A549 (cell line): ENCODE measurements at regions not wholly inside any gene's neighbourhood (a gene's known extent, or its start where the extent isn't known, plus 50 kb on each side); places are given as distances from the start of the nearest gene placed in this dataset.
A peak's percentile ranks its signal among the peaks of the same experiment; 100 is the strongest.

ENCODE experiments used
- ATAC-seq, 2 experiments: fragments of 200-7000 bp in 1 of 2; fragments of >200 bp in 1 of 2; cut with Nextera tagmentation in 1 of 2; cut with Tn5 transposase in 1 of 2; 3 replicates each; pipeline versions ENCODE4 v1.8.0 to v1.9.1; 2018 to 2020; ENCODE audit warnings: mild to moderate bottlenecking in 1 of 2, moderate library complexity in 1 of 2
- CTCF ChIA-PET: fragments of 300-600 bp; sonication (Branson Sonifier 250); formaldehyde crosslinking; extraction: SDS; loops from one replicate; lab custom pipeline; 2021; ENCODE audit warnings: antibody characterized with exemption, inconsistent platforms; lab: Yijun Ruan, JAX
- POLR2A ChIA-PET: fragments of 350-600 bp; formaldehyde crosslinking; extraction: SDS; loops from one replicate; lab custom pipeline; 2021; ENCODE audit warnings: antibody characterized with exemption, inconsistent platforms; lab: Yijun Ruan, JAX
- DNase-seq, 2 experiments: peaks; one replicate each; pipeline versions ENCODE4 v3.0.0 to v3.0.0-alpha.2; 2011 to 2016; ENCODE audit warnings: low read depth in 1 of 2, low spot score in 1 of 2
- FAIRE-seq: peaks from 2 replicates; lab custom pipeline; 2011; peaks lifted over from hg19 to GRCh38; lab: Jason Lieb, UNC
- H3K27ac ChIP-seq, 2 experiments: fragments of >200 bp; sonication (Bioruptor Twin); formaldehyde crosslinking; 3 replicates each; pipeline ENCODE4 v1.5.1; 2016 to 2017
- H3K4me1 ChIP-seq: fragments of >200 bp; sonication (Bioruptor Twin); formaldehyde crosslinking; 3 replicates; pipeline ENCODE4 v1.6.1; 2016
- H3K4me2 ChIP-seq: fragments of >200 bp; sonication (Bioruptor Twin); formaldehyde crosslinking; 3 replicates; pipeline ENCODE4 v1.6.1; 2016
- H3K4me3 ChIP-seq: fragments of >200 bp; sonication (Bioruptor Twin); formaldehyde crosslinking; 3 replicates; pipeline ENCODE4 v1.5.1; 2016
- H3K9me3 ChIP-seq: fragments of >200 bp; sonication (Bioruptor Twin); formaldehyde crosslinking; 3 replicates; pipeline ENCODE4 v1.6.1; 2016
- BHLHE40 ChIP-seq: IDR thresholded peaks from 2 replicates; pipeline ENCODE4 v1.6.1; 2012; ENCODE audit warnings: low read depth, low read length, inconsistent platforms
- CHD4 ChIP-seq: fragments of 200-600 bp; sonication (generic); IDR thresholded peaks from 2 replicates; pipeline ENCODE4 v1.6.1; 2016; ENCODE audit warnings: antibody characterized with exemption, mild to moderate bottlenecking, borderline replicate concordance
- EHF ChIP-seq: fragments of 250-450 bp; sonication (Bioruptor Pico); IDR thresholded peaks from 2 replicates; pipeline ENCODE4 v1.5.0; 2020; ENCODE audit warnings: mild to moderate bottlenecking
- ELK1 ChIP-seq: fragments of 150-350 bp; IDR thresholded peaks from 2 replicates; pipeline ENCODE4 v1.6.1; 2014; ENCODE audit warnings: low read depth, mild to moderate bottlenecking, low read length
- EP300 ChIP-seq, 2 experiments: fragments of >200 bp; sonication (Bioruptor Twin); formaldehyde crosslinking; IDR thresholded peaks; 2 replicates in 1 of 2; 3 replicates in 1 of 2; pipeline ENCODE4 v1.6.1; 2016 to 2017
- FOSL2 ChIP-seq, 2 experiments: fragments of 450-650 bp in 1 of 2; fragments of >200 bp in 1 of 2; sonication (Bioruptor Twin) in 1 of 2; formaldehyde crosslinking; IDR thresholded peaks; 2 replicates each; pipeline versions ENCODE4 v1.5.0 to v1.6.1; 2016 to 2020; ENCODE audit warnings: mild to moderate bottlenecking in 1 of 2, moderate library complexity in 1 of 2
- FOXS1 ChIP-seq: fragments of 250-450 bp; sonication (Bioruptor Pico); IDR thresholded peaks from 2 replicates; pipeline ENCODE4 v1.5.0; 2020; ENCODE audit warnings: mild to moderate bottlenecking, moderate library complexity
- HEYL ChIP-seq: fragments of 250-450 bp; sonication (Bioruptor Pico); IDR thresholded peaks from 2 replicates; pipeline ENCODE4 v1.8.0; 2021; ENCODE audit warnings: mild to moderate bottlenecking, moderate library complexity
- HMGXB4 ChIP-seq: fragments of 250-450 bp; sonication (Bioruptor Pico); IDR thresholded peaks from 2 replicates; pipeline ENCODE4 v1.5.0; 2021; ENCODE audit warnings: mild to moderate bottlenecking, moderate library complexity, borderline replicate concordance
- HOXB5 ChIP-seq: fragments of 250-450 bp; sonication (Bioruptor Pico); IDR thresholded peaks from 2 replicates; pipeline ENCODE4 v1.5.0; 2020; ENCODE audit warnings: mild to moderate bottlenecking, moderate library complexity
- KDM5A ChIP-seq: fragments of 200-600 bp; sonication (generic); IDR thresholded peaks from 2 replicates; pipeline ENCODE4 v1.6.1; 2016; ENCODE audit warnings: antibody characterized with exemption, mild to moderate bottlenecking
- MAFK ChIP-seq: fragments of 450-650 bp; IDR thresholded peaks from 2 replicates; pipeline ENCODE4 v1.6.1; 2014; ENCODE audit not compliant: partially characterized antibody
- MYC ChIP-seq: IDR thresholded peaks from 2 replicates; pipeline ENCODE4 v1.6.1; 2012; ENCODE audit warnings: mild to moderate bottlenecking, inconsistent platforms, low read length, improper control_type of control experiment, borderline replicate concordance
- PHF8 ChIP-seq: fragments of 200-600 bp; sonication (generic); IDR thresholded peaks from 2 replicates; pipeline ENCODE4 v1.6.1; 2016; ENCODE audit warnings: low read depth, mild to moderate bottlenecking, antibody characterized with exemption, moderate library complexity, borderline replicate concordance
- RAD21 ChIP-seq, 2 experiments: fragments of >200 bp in 1 of 2; sonication (Bioruptor Twin) in 1 of 2; formaldehyde crosslinking in 1 of 2; IDR thresholded peaks in 1 of 2; conservative IDR thresholded peaks in 1 of 2; 2 replicates in 1 of 2; 3 replicates in 1 of 2; pipeline ENCODE4 v1.6.1; 2012 to 2018; ENCODE audit warnings: inconsistent platforms in 1 of 2
- REST ChIP-seq: fragments of 200-600 bp; sonication (generic); IDR thresholded peaks from 2 replicates; pipeline ENCODE4 v1.6.1; 2016; ENCODE audit warnings: antibody characterized with exemption, mild to moderate bottlenecking, moderate library complexity
- RNF2 ChIP-seq: fragments of 200-600 bp; sonication (generic); IDR thresholded peaks from 2 replicates; pipeline ENCODE4 v1.6.1; 2016; ENCODE audit warnings: low read depth, mild to moderate bottlenecking, antibody characterized with exemption, moderate library complexity, borderline replicate concordance
- ZC3H11A ChIP-seq: fragments of 450-650 bp; IDR thresholded peaks from 2 replicates; pipeline ENCODE4 v1.6.1; 2014; ENCODE audit warnings: antibody characterized with exemption, mild to moderate bottlenecking
- ZFP36 ChIP-seq: fragments of 450-650 bp; IDR thresholded peaks from 2 replicates; pipeline ENCODE4 v1.6.1; 2014; ENCODE audit warnings: borderline replicate concordance; ENCODE audit not compliant: partially characterized antibody
- WGBS: methylation state at CpG from one replicate; pipeline ENCODE4 v1.1.6; 2017; ENCODE audit errors: missing lambda C conversion rate; 5-methylcytosine and 5-hydroxymethylcytosine counted together

- no peak overlapping the region for H3K4me3 ChIP-seq
- no peak for FAIRE-seq
- ChIA-PET POLR2A (no interaction called here), CTCF (no interaction called here)
- no peak overlapping the region for H3K4me2 ChIP-seq
- TF ChIP-seq ZC3H11A (no peak), MAFK (no peak), ZFP36 (no peak), RNF2 (no peak)
- TF ChIP-seq, all 56 proteins: peak for 0
- ATAC-seq = no peak
- H3K4me1 ChIP-seq = peaks cover 11% of the 10 kb centered on the region
- peaks cover 12% of the 10 kb centered on the region; the same call in 1 of the 3 replicates for H3K9me3 ChIP-seq
- peak overlapping the region; percentile 32 to 75 for H3K27ac ChIP-seq
- DNase-seq = no peak
Observed at GRCh38 chr4:69025999-69026387, 70.3 kb upstream of the UGT2B7 start.

- Histone ChIP-seq H3K4me3 (no peak overlapping the region), H3K4me2 (no peak overlapping the region), H3K4me1 (peaks cover 4% of the 10 kb centered on the region; the same call in 2 of the 3 replicates), H3K27ac (peak overlapping the region in 1 of 2 experiments; percentile 75; a peak in 3 of 6 replicates), H3K9me3 (peaks cover 12% of the 10 kb centered on the region; the same call in 1 of the 3 replicates)
- POLR2A ChIA-PET = no interaction called here
- no peak for DNase-seq
- no peak for FAIRE-seq
- 76% methylated on average over 2 of the region's 2 CpGs for WGBS
- TF ChIP-seq MYC = no peak
- TF ChIP-seq HEYL (CRISPR knock-in tag) = no peak
- no peak for TF ChIP-seq HOXB5 (CRISPR knock-in tag)
- TF ChIP-seq EP300 (IDR thresholded peaks at IDR 0.05) = no peak
- TF ChIP-seq ELK1 = no peak
- no peak for TF ChIP-seq CHD4
- TF ChIP-seq PHF8 = no peak
- TF ChIP-seq REST = no peak
- TF ChIP-seq FOXS1 (CRISPR knock-in tag) = no peak
- no peak for TF ChIP-seq BHLHE40
- TF ChIP-seq HMGXB4 (CRISPR knock-in tag) = no peak
- TF ChIP-seq RAD21 (conservative IDR thresholded peaks at IDR 0.05 in 1 of 2, IDR thresholded peaks at IDR 0.05 in 1 of 2) = no peak
- TF ChIP-seq FOSL2 (IDR thresholded peaks at IDR 0.05) = no peak
- no peak for TF ChIP-seq FOSL2 (CRISPR knock-in tag; IDR thresholded peaks at IDR 0.05)
- TF ChIP-seq KDM5A = no peak
- TF ChIP-seq ZFP36 = no peak
- TF ChIP-seq EHF (CRISPR knock-in tag) = no peak
- CTCF ChIA-PET = no interaction called here
- ATAC-seq = no peak
Observed at GRCh38 chr4:69026974-69027373, 69.3 kb upstream of the UGT2B7 start.
